Thymus (tissue), 11 donors: ENCODE measurements at regions not wholly inside any gene's neighbourhood (a gene's known extent, or its start where the extent isn't known, plus 50 kb on each side); places are given as distances from the start of the nearest gene placed in this dataset.
"Not testable (repeated sequence)": the region's sequence is repeated elsewhere in the genome, so short reads cannot be mapped to it uniquely, and the experiment has no call there.

Source experiments
- DNase-seq, 9 donors: peaks; one replicate each; pipeline ENCODE4 v3.0.0-alpha.2; 2013; ENCODE audit warnings: low spot score in 9 of 9, low read depth in 6 of 9, missing footprints in 1 of 9
- H3K27ac ChIP-seq, 2 donors: one replicate each; pipeline ENCODE4 v1.5.1; 2013; ENCODE audit warnings: control low read depth in 1 of 2, low read depth in 1 of 2, low read length in 1 of 2, mild to moderate bottlenecking in 1 of 2, moderate library complexity in 1 of 2
- H3K27me3 ChIP-seq, 2 donors: one replicate each; pipeline ENCODE4 v1.5.1; 2013; ENCODE audit warnings: low read length in 1 of 2; ENCODE audit not compliant: control insufficient read depth in 2 of 2, insufficient read depth in 1 of 2
- H3K36me3 ChIP-seq, 2 donors: one replicate each; pipeline ENCODE4 v1.5.1; 2013; ENCODE audit warnings: low read length in 1 of 2, mild to moderate bottlenecking in 1 of 2, moderate library complexity in 1 of 2; ENCODE audit not compliant: control insufficient read depth in 2 of 2, insufficient read depth in 2 of 2
- H3K4me1 ChIP-seq, 2 donors: one replicate each; pipeline ENCODE4 v1.5.1; 2013; ENCODE audit warnings: low read length in 2 of 2; ENCODE audit not compliant: control insufficient read depth in 2 of 2, insufficient read depth in 2 of 2
- H3K4me3 ChIP-seq, 2 donors: one replicate each; pipeline ENCODE4 v1.5.1; 2013; ENCODE audit warnings: low read length in 2 of 2, control low read depth in 1 of 2, mild to moderate bottlenecking in 1 of 2
- H3K9me3 ChIP-seq, 2 donors: one replicate each; pipeline ENCODE4 v1.5.1; 2013; ENCODE audit warnings: low read length in 1 of 2, mild to moderate bottlenecking in 1 of 2; ENCODE audit not compliant: control insufficient read depth in 2 of 2, insufficient read depth in 1 of 2
- WGBS: extraction: QIAGEN DNeasy Blood & Tissue Kit; methylation state at CpG from one replicate; pipeline ENCODE4 v1.1.7; 2013; 5-methylcytosine and 5-hydroxymethylcytosine counted together
- donor health status: healthy.

GRCh38 chr5:154590093-154590724 lies 112.2 kb upstream of the HAND1 start:
- no peak overlapping the region for H3K4me3 ChIP-seq
- 86% methylated on average over 4 of the region's 4 CpGs for WGBS
- no peaks in the 10 kb centered on the region for H3K36me3 ChIP-seq
- DNase-seq: no peak
- H3K27me3 ChIP-seq: peaks cover 0 to 5% of the 10 kb centered on the region in 2 donors
- no peak overlapping the region for H3K27ac ChIP-seq
- H3K4me1 ChIP-seq: no peaks in the 10 kb centered on the region
- H3K9me3 ChIP-seq: no peaks in the 10 kb centered on the region

- DNase-seq: no peak
- WGBS: 95% methylated on average over 4 of the region's 4 CpGs
- no peaks in the 10 kb centered on the region for H3K36me3 ChIP-seq
- no peak overlapping the region for H3K27ac ChIP-seq
- H3K4me1 ChIP-seq: no peaks in the 10 kb centered on the region
- H3K4me3 ChIP-seq: no peak overlapping the region
- peaks cover 0 to 5% of the 10 kb centered on the region in 2 donors for H3K27me3 ChIP-seq
- H3K9me3 ChIP-seq: no peaks in the 10 kb centered on the region
Observed at GRCh38 chr5:154589511-154589910, 111.5 kb upstream of the HAND1 start.

GRCh38 chr5:154588833-154589425 lies 110.9 kb upstream of the HAND1 start:
- not testable (repeated sequence) for H3K27me3 ChIP-seq, H3K27ac ChIP-seq, H3K4me3 ChIP-seq, H3K36me3 ChIP-seq, H3K4me1 ChIP-seq, H3K9me3 ChIP-seq, DNase-seq
- 93% methylated on average over 7 of the region's 7 CpGs for WGBS

DNA sequence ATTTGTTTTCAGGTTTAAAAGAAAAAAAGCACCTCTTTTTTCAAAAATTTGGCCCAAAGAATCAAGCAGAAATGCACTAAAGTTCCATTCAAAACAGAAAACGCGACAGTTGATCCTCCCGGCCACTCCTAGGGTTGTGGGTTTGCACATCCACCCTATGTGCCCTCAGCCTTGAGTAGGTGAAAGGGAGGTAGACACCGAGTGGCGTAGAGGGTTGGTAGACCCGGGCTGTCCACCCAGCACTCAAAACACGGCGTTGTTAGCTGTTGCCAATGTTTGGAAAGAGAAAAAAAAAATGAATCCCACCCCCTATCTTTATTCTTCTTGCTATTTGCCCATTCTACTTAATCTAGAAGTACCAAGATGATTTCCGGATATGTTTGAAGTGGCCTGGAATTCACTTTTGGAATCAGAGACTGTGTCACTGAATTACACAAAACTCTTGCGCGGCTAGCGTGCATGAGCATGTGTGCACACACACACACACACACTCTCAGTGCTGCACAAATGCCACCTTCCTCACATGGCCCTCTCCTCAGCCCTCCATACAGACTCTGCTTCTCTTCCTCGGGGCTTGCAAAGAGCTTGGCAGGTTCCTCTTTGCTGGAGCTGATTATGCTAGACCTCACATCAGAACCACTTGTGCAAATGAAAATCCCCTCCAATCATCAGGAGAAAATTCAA lies 110.2 kb upstream of the HAND1 start:
- WGBS: 77% methylated on average over 13 of the region's 13 CpGs
- Histone ChIP-seq H3K4me3 (no peak overlapping the region), H3K9me3 (no peaks in the 10 kb centered on the region), H3K4me1 (no peaks in the 10 kb centered on the region), H3K36me3 (no peaks in the 10 kb centered on the region), H3K27me3 (peaks cover 0 to 5% of the 10 kb centered on the region in 2 donors), H3K27ac (no peak overlapping the region)
- no peak for DNase-seq

DNA sequence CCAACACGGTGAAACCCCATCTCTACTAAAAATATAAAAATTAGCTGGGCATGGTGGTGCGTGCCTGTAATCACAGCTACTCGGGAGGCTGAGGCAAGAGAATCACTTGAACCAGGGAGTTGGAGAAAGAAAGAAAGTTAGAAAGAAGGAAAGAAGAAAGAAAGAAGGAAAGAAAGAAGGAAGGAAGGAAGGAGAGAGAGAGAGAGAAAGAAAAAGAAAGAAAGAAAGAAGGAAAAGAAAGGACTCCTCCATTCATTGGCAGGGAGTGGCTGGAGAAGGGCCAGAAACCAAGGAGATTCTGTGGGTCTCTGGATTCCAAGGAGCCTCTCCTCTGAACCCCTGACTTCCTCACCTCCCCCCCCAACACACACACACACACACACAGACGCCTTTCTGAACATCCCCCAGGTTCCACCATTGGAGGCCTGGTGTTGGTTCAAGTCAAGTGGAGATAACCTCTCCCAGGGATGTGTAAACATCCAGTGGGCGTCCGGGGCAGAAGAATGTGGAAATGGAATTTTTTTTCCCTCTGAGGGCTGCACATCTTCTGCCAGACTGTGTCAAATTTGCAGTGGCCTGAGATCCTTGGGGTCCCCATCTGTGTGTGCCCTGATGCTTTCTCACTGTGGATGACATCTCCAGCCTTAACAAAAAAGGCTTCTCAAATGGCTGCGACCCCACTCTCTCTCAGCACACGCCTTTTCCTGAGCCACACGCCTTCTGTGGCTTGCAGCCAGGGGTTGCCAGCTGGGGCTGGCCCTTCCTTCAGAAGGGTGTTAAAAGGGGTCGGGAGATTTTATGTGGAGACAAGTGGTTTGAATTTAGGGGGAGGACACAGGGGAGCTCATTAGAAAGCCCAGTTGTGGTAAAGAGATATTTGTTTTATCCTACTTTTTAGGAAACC lies 109.3 kb upstream of the HAND1 start:
- Histone ChIP-seq H3K4me1 (no peaks in the 10 kb centered on the region), H3K4me3 (no peak overlapping the region), H3K9me3 (no peaks in the 10 kb centered on the region), H3K27me3 (peaks cover 0 to 5% of the 10 kb centered on the region in 2 donors), H3K36me3 (no peaks in the 10 kb centered on the region), H3K27ac (no peak overlapping the region)
- WGBS: 56% methylated on average over 10 of the region's 10 CpGs
- DNase-seq: no peak

GRCh38 chr5:154583671-154584177 lies 105.7 kb upstream of the HAND1 start:
- no peak for DNase-seq
- Histone ChIP-seq H3K27ac (no peak overlapping the region), H3K36me3 (no peaks in the 10 kb centered on the region), H3K27me3 (peaks cover 0 to 7% of the 10 kb centered on the region in 2 donors), H3K4me3 (no peak overlapping the region), H3K4me1 (no peaks in the 10 kb centered on the region), H3K9me3 (no peaks in the 10 kb centered on the region)
- WGBS: 87% methylated on average over 12 of the region's 12 CpGs

- Histone ChIP-seq H3K27ac (no peak overlapping the region), H3K27me3 (peaks cover 0 to 22% of the 10 kb centered on the region in 2 donors), H3K9me3 (no peaks in the 10 kb centered on the region), H3K4me1 (no peaks in the 10 kb centered on the region), H3K36me3 (no peaks in the 10 kb centered on the region), H3K4me3 (no peak overlapping the region)
- WGBS: 89% methylated on average over 6 of the region's 6 CpGs
- DNase-seq: no peak
Observed at GRCh38 chr5:154580422-154580821, 102.4 kb upstream of the HAND1 start.

DNA sequence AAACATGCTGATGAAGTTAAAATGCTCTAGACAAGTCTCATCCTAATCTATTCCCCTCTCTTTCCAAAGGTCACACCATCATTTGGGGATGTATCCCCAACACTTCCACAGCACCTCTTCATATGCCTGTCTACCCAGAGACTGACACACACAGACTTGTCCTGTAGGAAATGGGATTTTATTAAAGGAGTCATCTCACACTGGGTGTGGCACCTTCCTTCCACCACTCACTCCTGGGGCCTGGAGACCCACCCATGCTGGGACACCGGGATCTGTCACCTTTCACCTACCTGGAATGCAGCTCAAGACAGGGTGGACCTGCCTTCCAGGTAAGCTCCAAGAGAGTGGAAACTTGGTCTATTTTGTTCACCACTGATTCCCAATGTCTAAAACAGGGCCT lies 99.4 kb upstream of the HAND1 start:
- Histone ChIP-seq H3K27ac (no peak overlapping the region), H3K4me3 (no peak overlapping the region), H3K9me3 (no peaks in the 10 kb centered on the region), H3K27me3 (peaks cover 0 to 35% of the 10 kb centered on the region in 2 donors), H3K36me3 (no peaks in the 10 kb centered on the region), H3K4me1 (no peaks in the 10 kb centered on the region)
- 92% methylated on average over 1 of the region's 1 CpG for WGBS
- no peak for DNase-seq
